Testis (tissue), 2 donors: ENCODE measurements at regions not wholly inside any gene's neighbourhood (a gene's known extent, or its start where the extent isn't known, plus 50 kb on each side); places are given as distances from the start of the nearest gene placed in this dataset.

ENCODE experiments used
- DNase-seq: peaks from one replicate; pipeline ENCODE4 v3.0.0-alpha.2; 2019
- H3K27ac ChIP-seq, 2 donors: fragments of 200-600 bp; sonication (generic); one replicate each; pipeline ENCODE4 v1.5.1; 2019
- H3K27me3 ChIP-seq: fragments of 200-600 bp; sonication (generic); one replicate; pipeline ENCODE4 v1.5.1; 2019
- H3K36me3 ChIP-seq: fragments of 200-600 bp; sonication (generic); one replicate; pipeline ENCODE4 v1.5.1; 2017; ENCODE audit warnings: low read depth; ENCODE audit errors: missing control alignments
- H3K4me1 ChIP-seq: fragments of 200-600 bp; sonication (generic); one replicate; pipeline ENCODE4 v1.5.1; 2019
- H3K4me3 ChIP-seq, 2 donors: fragments of 200-600 bp; sonication (generic); one replicate each; pipeline ENCODE4 v1.5.1; 2017 to 2019
- H3K9me3 ChIP-seq: fragments of 200-600 bp; sonication (generic); one replicate; pipeline ENCODE4 v1.5.1; 2017
- POLR2A ChIP-seq: fragments of 450-650 bp; IDR thresholded peaks from one replicate; pipeline ENCODE4 v1.6.1; 2017; ENCODE audit warnings: antibody characterized with exemption, mild to moderate bottlenecking, moderate library complexity
- WGBS, 2 donors: methylation state at CpG; one replicate each; pipeline ENCODE4 v1.1.5; 2018; 5-methylcytosine and 5-hydroxymethylcytosine counted together
- intact Hi-C: fragments of 100-400 bp; cut with DNase I; formaldehyde crosslinking; loops from one replicate; pipeline ENCODE4 v1.15.1; 2023; ENCODE audit warnings: low total_unique reads
- TF ChIP-seq, protein P1 (sequence below), 3 experiments: fragments of 450-650 bp in 2 of 3; fragments of 200-600 bp in 1 of 3; sonication (generic) in 1 of 3; IDR thresholded peaks; one replicate each; pipeline ENCODE4 v1.5.1; 2016 to 2019; ENCODE audit warnings: antibody characterized with exemption in 3 of 3, mild to moderate bottlenecking in 2 of 3, moderate library complexity in 1 of 3

DNA sequence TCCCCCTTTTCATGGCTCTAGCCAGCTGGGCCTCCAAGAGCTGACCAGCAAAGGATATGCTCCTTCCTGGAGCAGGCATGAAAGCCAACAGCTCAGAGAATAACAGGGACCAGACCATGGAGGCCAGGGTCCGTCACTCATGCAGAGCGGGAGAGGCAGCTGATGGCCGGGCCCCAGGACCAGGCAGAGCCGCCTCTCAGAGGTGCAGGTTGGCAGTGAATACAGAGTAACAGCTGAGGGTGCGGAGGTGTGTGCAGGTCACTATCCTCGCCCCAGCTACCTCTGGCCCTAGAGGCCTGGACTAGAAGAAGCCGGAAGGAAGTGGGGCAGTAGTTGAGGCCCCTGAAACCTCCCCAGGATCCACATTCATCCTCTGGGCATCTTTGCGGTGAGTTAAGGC lies 1377.3 kb downstream of the TBC1D22A start:
- no peaks in the 10 kb centered on the region for H3K4me1 ChIP-seq
- 88% methylated on average over 8 of the region's 8 CpGs; no CpG with 5 or more reads in 1 of the 2 donors for WGBS, 2 donors
- intact Hi-C loops, result no loop called here

DNA sequence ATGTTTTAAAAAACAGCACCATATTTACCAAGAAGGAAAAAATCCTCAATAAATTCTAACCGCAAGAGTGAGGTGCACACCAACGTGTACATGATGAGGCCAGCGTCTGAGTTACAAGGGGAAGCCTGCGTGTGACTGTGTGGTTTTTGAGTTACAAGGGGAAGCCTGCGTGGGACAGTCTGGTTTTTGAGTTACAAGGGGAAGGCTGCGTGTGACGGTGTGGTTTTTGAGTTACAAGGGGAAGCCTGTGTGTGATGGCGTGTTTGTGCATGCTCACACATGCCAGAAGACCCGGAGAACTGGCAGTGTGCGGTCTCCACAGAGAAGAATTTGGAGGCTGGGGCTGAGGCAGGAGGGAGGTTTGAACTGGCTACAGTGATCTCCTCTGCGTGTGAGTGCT lies 1376.4 kb downstream of the TBC1D22A start:
- no peaks in the 10 kb centered on the region for H3K4me1 ChIP-seq
- intact Hi-C loops, result no loop called here
- WGBS, 2 donors, result 81 to 86% methylated on average over 11 of the region's 11 CpGs
- no peaks in the 10 kb centered on the region for H3K27me3 ChIP-seq
- H3K4me3 ChIP-seq, result no peak overlapping the region
- no peaks in the 10 kb centered on the region for H3K9me3 ChIP-seq
- TF ChIP-seq POLR2A, result no peak
- TF ChIP-seq, protein P1, sequence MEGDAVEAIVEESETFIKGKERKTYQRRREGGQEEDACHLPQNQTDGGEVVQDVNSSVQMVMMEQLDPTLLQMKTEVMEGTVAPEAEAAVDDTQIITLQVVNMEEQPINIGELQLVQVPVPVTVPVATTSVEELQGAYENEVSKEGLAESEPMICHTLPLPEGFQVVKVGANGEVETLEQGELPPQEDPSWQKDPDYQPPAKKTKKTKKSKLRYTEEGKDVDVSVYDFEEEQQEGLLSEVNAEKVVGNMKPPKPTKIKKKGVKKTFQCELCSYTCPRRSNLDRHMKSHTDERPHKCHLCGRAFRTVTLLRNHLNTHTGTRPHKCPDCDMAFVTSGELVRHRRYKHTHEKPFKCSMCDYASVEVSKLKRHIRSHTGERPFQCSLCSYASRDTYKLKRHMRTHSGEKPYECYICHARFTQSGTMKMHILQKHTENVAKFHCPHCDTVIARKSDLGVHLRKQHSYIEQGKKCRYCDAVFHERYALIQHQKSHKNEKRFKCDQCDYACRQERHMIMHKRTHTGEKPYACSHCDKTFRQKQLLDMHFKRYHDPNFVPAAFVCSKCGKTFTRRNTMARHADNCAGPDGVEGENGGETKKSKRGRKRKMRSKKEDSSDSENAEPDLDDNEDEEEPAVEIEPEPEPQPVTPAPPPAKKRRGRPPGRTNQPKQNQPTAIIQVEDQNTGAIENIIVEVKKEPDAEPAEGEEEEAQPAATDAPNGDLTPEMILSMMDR (IDR thresholded peaks at IDR 0.05), result no peak
- H3K36me3 ChIP-seq, result no peaks in the 10 kb centered on the region
- DNase-seq, result no peak
- no peak overlapping the region for H3K27ac ChIP-seq

More for the DNA sequence above, 1377.3 kb downstream of the TBC1D22A start:
- no peak overlapping the region for H3K27ac ChIP-seq
- no peaks in the 10 kb centered on the region for H3K36me3 ChIP-seq
- no peaks in the 10 kb centered on the region for H3K9me3 ChIP-seq
- no peak overlapping the region for H3K4me3 ChIP-seq
- no peaks in the 10 kb centered on the region for H3K27me3 ChIP-seq
- no peak for DNase-seq
- TF ChIP-seq POLR2A, result no peak
- TF ChIP-seq, protein P1 (IDR thresholded peaks at IDR 0.05), result no peak

DNA sequence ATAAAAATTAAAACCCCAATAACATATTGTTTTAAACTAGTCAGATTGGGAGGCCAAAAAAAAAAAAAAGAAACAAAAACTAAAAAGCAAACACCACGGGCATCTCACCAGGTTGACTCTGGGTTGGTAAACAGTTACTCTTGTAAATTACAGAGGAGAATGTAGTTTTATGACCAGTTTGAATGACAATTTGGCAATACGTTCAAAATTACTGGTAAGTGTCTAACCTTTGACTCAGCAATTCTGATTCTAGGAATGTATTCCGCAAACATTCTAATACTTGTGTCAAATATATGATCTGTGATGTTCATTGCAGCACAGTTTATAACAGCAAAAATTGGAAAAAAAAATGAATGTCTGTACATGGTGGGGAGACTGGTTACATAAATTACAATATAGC lies 1376.0 kb downstream of the TBC1D22A start:
- WGBS, 2 donors, result 69 to 72% methylated on average over 3 of the region's 3 CpGs
- Histone ChIP-seq H3K27ac (no peak overlapping the region), H3K9me3 (no peaks in the 10 kb centered on the region), H3K27me3 (no peaks in the 10 kb centered on the region), H3K36me3 (no peaks in the 10 kb centered on the region), H3K4me3 (no peak overlapping the region), H3K4me1 (no peaks in the 10 kb centered on the region)
- no peak for TF ChIP-seq POLR2A
- TF ChIP-seq, protein P1 (IDR thresholded peaks at IDR 0.05), result no peak
- intact Hi-C loops, result no loop called here
- no peak for DNase-seq

DNA sequence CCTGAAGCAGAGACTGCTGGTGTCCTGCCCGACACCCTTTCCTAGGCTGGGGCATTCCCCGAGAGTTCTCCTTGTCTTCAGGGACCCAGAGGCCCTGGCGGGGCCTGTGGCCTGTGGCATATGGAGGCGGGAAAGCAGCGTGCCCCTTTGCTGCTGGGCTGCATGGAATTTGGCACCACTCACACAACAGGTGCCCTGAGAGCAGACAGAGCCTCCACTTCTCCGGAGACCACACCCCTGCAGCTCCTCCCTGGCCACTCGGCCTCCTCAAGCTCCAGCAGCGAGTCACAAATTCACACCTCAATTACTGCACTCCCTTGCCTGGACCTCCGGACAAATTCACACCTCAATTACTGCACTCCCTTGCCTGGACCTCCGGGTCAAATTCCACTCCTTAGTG lies 1375.2 kb downstream of the TBC1D22A start:
- H3K36me3 ChIP-seq, result no peaks in the 10 kb centered on the region
- intact Hi-C loops, result no loop called here
- no peaks in the 10 kb centered on the region for H3K9me3 ChIP-seq
- TF ChIP-seq, protein P1 (IDR thresholded peaks at IDR 0.05), result no peak
- no peak for TF ChIP-seq POLR2A
- H3K27ac ChIP-seq, result no peak overlapping the region
- no peak overlapping the region for H3K4me3 ChIP-seq
- DNase-seq, result no peak
- H3K4me1 ChIP-seq, result no peaks in the 10 kb centered on the region
- 65 to 68% methylated on average over 10 of the region's 10 CpGs for WGBS, 2 donors
- no peaks in the 10 kb centered on the region for H3K27me3 ChIP-seq

DNA sequence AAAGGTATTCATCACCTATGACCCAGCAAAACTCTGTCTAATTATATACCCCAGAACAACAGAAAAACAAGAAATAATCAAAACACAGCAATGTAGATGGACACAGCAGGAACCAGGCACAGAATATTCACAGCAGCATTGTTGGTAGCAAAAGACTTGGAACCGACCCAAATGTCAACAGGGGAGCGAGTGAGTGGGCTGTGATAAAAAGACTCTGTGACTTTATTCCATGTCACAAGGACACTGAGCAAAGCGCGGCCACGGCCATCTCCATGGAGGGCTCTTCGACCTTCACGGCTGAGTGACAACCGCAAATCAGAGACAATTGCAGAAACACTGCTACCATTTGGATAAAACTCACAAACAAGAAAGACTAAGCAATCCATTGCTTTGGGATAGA lies 1373.1 kb downstream of the TBC1D22A start:
- 67 to 70% methylated on average over 8 of the region's 8 CpGs for WGBS, 2 donors
- H3K27ac ChIP-seq, result no peak overlapping the region
- DNase-seq, result no peak

More for the DNA sequence above, 1373.1 kb downstream of the TBC1D22A start:
- intact Hi-C loops, result no loop called here
- Histone ChIP-seq H3K4me1 (no peaks in the 10 kb centered on the region), H3K4me3 (no peak overlapping the region), H3K36me3 (no peaks in the 10 kb centered on the region), H3K27me3 (no peaks in the 10 kb centered on the region), H3K9me3 (no peaks in the 10 kb centered on the region)
- TF ChIP-seq POLR2A, result no peak
- TF ChIP-seq, protein P1 (IDR thresholded peaks at IDR 0.05), result no peak
